Mesenteric fat pad (tissue), 1 donor: ENCODE measurements at regions not wholly inside any gene's neighbourhood (a gene's known extent, or its start where the extent isn't known, plus 50 kb on each side); places are given as distances from the start of the nearest gene placed in this dataset.

ENCODE experiments used
- DNase-seq: peaks from one replicate; pipeline ENCODE4 v3.0.0-alpha.2; 2020; ENCODE audit warnings: low spot score
- donor health status: DM: yes; HTN: yes; CAD: no.

- DNase-seq = no peak
Measured at GRCh38 chr11:107221748-107222285, 203.5 kb upstream of the GUCY1A2 start.

GRCh38 chr11:107218123-107219013 lies 200.1 kb upstream of the GUCY1A2 start:
- DNase-seq = no peak

GRCh38 chr11:107217444-107217843 lies 199.2 kb upstream of the GUCY1A2 start:
- no peak for DNase-seq

GRCh38 chr11:107215010-107215409 lies 196.7 kb upstream of the GUCY1A2 start:
- DNase-seq = no peak

GRCh38 chr11:107203656-107204055 lies 185.4 kb upstream of the GUCY1A2 start:
- no peak for DNase-seq

GRCh38 chr11:107202241-107202640 lies 184.0 kb upstream of the GUCY1A2 start:
- no peak for DNase-seq

- DNase-seq = no peak
Measured at GRCh38 chr11:107198490-107199007, 180.3 kb upstream of the GUCY1A2 start.

- no peak for DNase-seq
Measured at GRCh38 chr11:107197932-107198331, 179.7 kb upstream of the GUCY1A2 start.

GRCh38 chr11:107196732-107197131 lies 178.5 kb upstream of the GUCY1A2 start:
- no peak for DNase-seq

- DNase-seq = no peak
Measured at GRCh38 chr11:107184986-107185385, 166.7 kb upstream of the GUCY1A2 start.

GRCh38 chr11:107183953-107184352 lies 165.7 kb upstream of the GUCY1A2 start:
- no peak for DNase-seq

GRCh38 chr11:107182978-107183377 lies 164.7 kb upstream of the GUCY1A2 start:
- no peak for DNase-seq

GRCh38 chr11:107180236-107180635 lies 162.0 kb upstream of the GUCY1A2 start:
- DNase-seq = no peak

- DNase-seq = no peak
Measured at GRCh38 chr11:107179829-107180228, 161.6 kb upstream of the GUCY1A2 start.

GRCh38 chr11:107177106-107177477 lies 158.8 kb upstream of the GUCY1A2 start:
- no peak for DNase-seq

- peak; percentile 86 for DNase-seq
Measured at GRCh38 chr11:107176148-107177105, 158.2 kb upstream of the GUCY1A2 start.

GRCh38 chr11:107174856-107175255 lies 156.6 kb upstream of the GUCY1A2 start:
- no peak for DNase-seq

GRCh38 chr11:107172996-107173395 lies 154.7 kb upstream of the GUCY1A2 start:
- no peak for DNase-seq

GRCh38 chr11:107157809-107158187 lies 139.5 kb upstream of the GUCY1A2 start:
- no peak for DNase-seq

- DNase-seq = no peak
Measured at GRCh38 chr11:107157146-107157808, 139.0 kb upstream of the GUCY1A2 start.

- no peak for DNase-seq
Measured at GRCh38 chr11:107151579-107151978, 133.3 kb upstream of the GUCY1A2 start.
